Uterus (tissue), 3 donors: ENCODE measurements at regions not wholly inside any gene's neighbourhood (a gene's known extent, or its start where the extent isn't known, plus 50 kb on each side); places are given as distances from the start of the nearest gene placed in this dataset.
A peak's percentile ranks its signal among the peaks of the same experiment; 100 is the strongest.

Source experiments
- DNase-seq, 2 donors: peaks; one replicate each; pipeline ENCODE4 v3.0.0-alpha.2; 2019 to 2020
- H3K27ac ChIP-seq, 2 donors: fragments of 200-600 bp; sonication (generic); 1 replicate in 1 of 2; 2 replicates in 1 of 2; pipeline ENCODE4 v1.5.1; 2016 to 2018
- H3K27me3 ChIP-seq, 2 donors: fragments of 200-600 bp; sonication (generic); one replicate each; pipeline ENCODE4 v1.5.1; 2018 to 2019; ENCODE audit warnings: control low read depth in 1 of 2
- H3K36me3 ChIP-seq, 2 donors: fragments of 200-600 bp; sonication (generic); one replicate each; pipeline ENCODE4 v1.5.1; 2019; ENCODE audit warnings: control low read depth in 1 of 2
- H3K4me1 ChIP-seq, 2 donors: fragments of 200-600 bp; sonication (generic); one replicate each; pipeline ENCODE4 v1.5.1; 2018 to 2019; ENCODE audit warnings: control low read depth in 1 of 2
- H3K4me3 ChIP-seq, 2 donors: fragments of 200-600 bp; sonication (generic); 1 replicate in 1 of 2; 2 replicates in 1 of 2; pipeline ENCODE4 v1.5.1; 2018 to 2019; ENCODE audit warnings: mild to moderate bottlenecking in 1 of 2
- H3K9me3 ChIP-seq, 2 donors: fragments of 200-600 bp; sonication (generic); one replicate each; pipeline ENCODE4 v1.5.1; 2019; ENCODE audit warnings: control low read depth in 1 of 2
- CTCF ChIP-seq, 4 experiments: fragments of 200-600 bp in 2 of 4; fragments of 450-650 bp in 2 of 4; sonication (generic) in 2 of 4; IDR thresholded peaks; one replicate each; pipeline ENCODE4 v1.5.1; 2016 to 2019; ENCODE audit warnings: antibody characterized with exemption in 4 of 4, mild to moderate bottlenecking in 2 of 4, moderate library complexity in 1 of 4
- POLR2A ChIP-seq, 2 donors: fragments of 450-650 bp; IDR thresholded peaks; one replicate each; pipeline ENCODE4 v1.6.1; 2016; ENCODE audit warnings: antibody characterized with exemption in 2 of 2, mild to moderate bottlenecking in 1 of 2, moderate library complexity in 1 of 2
- intact Hi-C: fragments of 100-400 bp; cut with DNase I; formaldehyde crosslinking; loops from one replicate; pipeline ENCODE4 v1.15.1; 2023; ENCODE audit warnings: low total_unique reads
- donor health status: DM: yes; HTN: yes; CAD: no.

DNA sequence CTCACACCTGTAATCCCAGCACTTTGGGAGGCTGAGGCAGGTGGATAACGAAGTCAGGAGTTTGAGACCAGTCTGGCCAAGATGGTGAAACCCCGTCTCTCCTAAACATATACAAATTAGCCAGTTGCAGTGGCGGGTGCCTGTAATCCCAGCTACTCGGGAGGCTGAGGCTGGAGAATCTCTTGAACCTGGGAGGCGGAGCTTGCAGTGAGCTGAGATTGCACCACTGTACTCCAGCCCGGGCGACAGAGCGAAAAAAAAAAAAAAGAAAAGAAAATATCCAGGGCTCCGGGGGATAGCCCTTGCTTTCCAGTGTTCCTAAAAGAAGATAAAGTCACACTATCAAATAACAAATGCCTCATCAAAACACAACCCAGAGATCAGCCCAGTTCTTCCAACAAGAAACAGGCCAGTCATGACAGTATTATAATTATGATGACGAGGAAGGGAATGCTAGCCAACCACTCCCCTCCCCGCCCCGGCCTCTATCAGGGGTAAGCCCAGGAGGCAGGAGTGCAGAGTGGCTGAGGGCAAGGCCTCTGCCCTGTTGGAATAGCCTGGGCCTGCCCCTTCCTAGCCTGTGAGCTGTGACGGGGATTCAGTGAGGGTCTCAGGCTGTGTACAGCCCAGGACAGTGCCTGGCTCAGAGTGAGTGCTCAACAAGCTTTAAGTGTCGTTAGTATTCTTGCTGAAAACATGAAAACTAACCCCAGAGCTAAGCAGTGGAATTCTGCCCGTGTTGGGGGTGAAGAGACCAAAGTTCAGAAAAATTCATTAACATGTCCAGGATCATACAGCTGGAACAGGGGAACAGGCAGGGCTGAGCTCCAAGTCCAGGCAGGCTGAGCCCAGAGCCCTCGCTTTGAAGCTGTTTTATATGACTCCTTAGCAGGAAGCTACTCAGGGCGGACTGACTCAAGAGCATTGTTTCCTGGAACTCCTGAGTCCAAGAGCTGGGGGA is 54.3 kb downstream of the FAM241B start:
- intact Hi-C loops = no loop called here
- peaks cover 0 to 8% of the 10 kb centered on the region in 2 donors for H3K4me1 ChIP-seq
- no peaks in the 10 kb centered on the region for H3K9me3 ChIP-seq
- no peaks in the 10 kb centered on the region for H3K36me3 ChIP-seq
- peak overlapping the region; percentile 69 to 77 for H3K27ac ChIP-seq
- no peak for TF ChIP-seq CTCF (IDR thresholded peaks at IDR 0.05)
- no peak for TF ChIP-seq POLR2A (IDR thresholded peaks at IDR 0.05)
- DNase-seq = peak; percentile 60 to 61
- no peak overlapping the region for H3K4me3 ChIP-seq
- H3K27me3 ChIP-seq = no peaks in the 10 kb centered on the region

DNA sequence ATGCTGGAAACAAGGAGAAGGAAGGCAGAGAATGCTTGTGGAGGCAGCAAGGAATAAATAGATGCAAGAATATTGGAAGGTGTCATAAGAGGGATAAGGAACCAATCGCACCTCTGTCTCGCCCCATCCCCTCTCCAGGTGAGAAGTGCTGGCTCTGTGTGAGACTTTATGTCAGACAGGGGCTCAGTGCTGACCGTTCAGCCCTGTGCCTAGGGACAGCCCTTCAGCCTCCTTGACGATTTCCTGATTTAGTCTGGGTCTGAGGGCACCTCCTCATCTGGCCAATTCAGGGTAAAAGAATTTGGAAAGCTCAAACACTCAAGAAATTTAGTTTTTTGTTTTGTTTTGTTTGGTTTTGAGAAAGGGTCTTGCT is 54.9 kb downstream of the FAM241B start:
- no peak for DNase-seq

DNA sequence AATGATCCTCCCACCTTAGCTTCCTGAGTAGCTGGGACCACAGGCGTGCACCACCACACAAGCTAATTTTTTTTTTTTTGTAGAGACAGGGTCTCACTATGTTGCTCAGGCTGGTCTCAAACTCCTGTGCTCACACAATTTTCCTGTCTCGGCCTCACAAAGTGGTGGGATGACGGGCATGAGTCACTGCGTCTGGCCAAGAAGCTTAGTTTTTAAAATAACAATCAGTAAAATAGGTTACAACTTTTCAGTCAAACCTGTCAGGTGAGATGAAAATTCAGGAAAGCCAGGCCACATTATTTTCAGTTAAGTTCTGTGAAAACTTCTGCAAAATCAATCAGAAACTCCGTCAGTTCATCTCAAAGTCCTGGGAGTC is 55.4 kb downstream of the FAM241B start:
- DNase-seq = no peak
- H3K4me3 ChIP-seq = no peak overlapping the region
- intact Hi-C loops = no loop called here
- H3K4me1 ChIP-seq = peaks cover 0 to 8% of the 10 kb centered on the region in 2 donors
- H3K27ac ChIP-seq = peak overlapping the region; percentile 69 to 77
- H3K36me3 ChIP-seq = no peaks in the 10 kb centered on the region
- no peak for TF ChIP-seq CTCF (IDR thresholded peaks at IDR 0.05)
- no peak for TF ChIP-seq POLR2A (IDR thresholded peaks at IDR 0.05)
- no peaks in the 10 kb centered on the region for H3K9me3 ChIP-seq
- H3K27me3 ChIP-seq = no peaks in the 10 kb centered on the region

More for the DNA sequence above, 54.9 kb downstream of the FAM241B start:
- TF ChIP-seq CTCF (IDR thresholded peaks at IDR 0.05) (no peak), POLR2A (IDR thresholded peaks at IDR 0.05) (no peak)
- no peaks in the 10 kb centered on the region for H3K27me3 ChIP-seq
- H3K36me3 ChIP-seq = no peaks in the 10 kb centered on the region
- H3K4me1 ChIP-seq = peaks cover 0 to 8% of the 10 kb centered on the region in 2 donors
- intact Hi-C loops = no loop called here
- no peaks in the 10 kb centered on the region for H3K9me3 ChIP-seq
- H3K4me3 ChIP-seq = no peak overlapping the region
- peak overlapping the region; percentile 69 to 77 for H3K27ac ChIP-seq

DNA sequence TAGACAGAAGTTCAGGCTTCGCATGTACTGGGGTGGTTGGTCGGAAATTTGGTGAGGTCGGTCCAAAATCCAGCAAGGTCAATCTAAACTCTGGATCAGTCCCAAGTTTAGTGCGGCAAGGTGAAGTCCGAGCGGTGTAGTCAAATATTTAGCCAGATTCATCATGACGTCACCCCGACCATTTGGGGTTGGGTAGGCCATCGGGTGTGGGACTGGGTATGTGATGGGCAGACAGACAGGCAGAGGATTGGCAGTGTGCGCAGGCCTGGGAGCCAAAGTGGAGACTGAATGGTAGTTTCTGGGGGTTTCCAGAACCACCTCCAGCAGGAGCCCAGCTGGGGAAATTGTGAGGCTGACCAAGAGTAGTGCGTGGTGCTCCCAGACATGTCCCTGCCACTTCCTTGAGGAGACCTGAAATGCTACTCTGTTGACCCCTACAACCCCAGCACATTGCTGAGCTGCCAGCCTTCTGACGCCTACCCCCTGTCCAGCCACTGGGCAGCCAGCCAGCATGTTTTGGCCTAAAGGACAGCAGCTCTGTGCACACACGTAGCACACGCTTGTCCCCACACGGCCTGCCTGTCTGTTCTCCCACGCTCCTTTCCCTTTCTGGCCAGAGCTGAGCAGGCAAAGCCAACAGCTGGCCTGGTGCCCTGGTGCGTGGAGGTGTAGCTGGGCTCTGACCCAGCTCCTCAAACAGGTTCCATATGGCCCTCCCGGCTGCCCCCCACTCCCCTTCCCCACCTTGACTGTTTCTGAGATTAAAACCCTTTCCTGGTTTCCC is 55.9 kb downstream of the FAM241B start:
- H3K4me3 ChIP-seq = no peak overlapping the region
- H3K27me3 ChIP-seq = no peaks in the 10 kb centered on the region
- H3K36me3 ChIP-seq = no peaks in the 10 kb centered on the region
- peak; percentile 21 to 22 for DNase-seq
- intact Hi-C loops = no loop called here
- TF ChIP-seq CTCF (IDR thresholded peaks at IDR 0.05) (no peak), POLR2A (IDR thresholded peaks at IDR 0.05) (no peak)
- peak overlapping the region; percentile 1 to 35 for H3K27ac ChIP-seq
- H3K9me3 ChIP-seq = no peaks in the 10 kb centered on the region
- peaks cover 0 to 8% of the 10 kb centered on the region in 2 donors for H3K4me1 ChIP-seq

GRCh38 chr10:69686866-69687265 is 56.8 kb downstream of the FAM241B start:
- Histone ChIP-seq H3K36me3 (no peaks in the 10 kb centered on the region), H3K27ac (no peak overlapping the region), H3K4me1 (peaks cover 0 to 8% of the 10 kb centered on the region in 2 donors), H3K27me3 (no peaks in the 10 kb centered on the region), H3K4me3 (no peak overlapping the region), H3K9me3 (no peaks in the 10 kb centered on the region)
- no peak for DNase-seq
- intact Hi-C loops = no loop called here
- no peak for TF ChIP-seq POLR2A (IDR thresholded peaks at IDR 0.05)
- TF ChIP-seq CTCF (IDR thresholded peaks at IDR 0.05) = no peak
